ENCODE measurements at regions not wholly inside any gene's neighbourhood (a gene's known extent, or its start where the extent isn't known, plus 50 kb on each side); places are given as distances from the start of the nearest gene placed in this dataset.

GRCh38 chr4:111977419-111977965 is 167.8 kb upstream of the FAM241A start:
- TF ChIP-seq CTCF (conservative IDR thresholded peaks at IDR 0.05 in 1 of 2, IDR thresholded peaks at IDR 0.05 in 1 of 2; ENCODE audit: extremely low read depth in 1 of 2, insufficient read depth in 1 of 2, low read depth in 1 of 2, low read length in 2 of 2) (no peak), EZH2 (IDR thresholded peaks at IDR 0.05; ENCODE audit: borderline replicate concordance, low read length) (no peak)

Data from mammary epithelial cell (primary cell).